GM12872 (cell line): ENCODE measurements at regions not wholly inside any gene's neighbourhood (a gene's known extent, or its start where the extent isn't known, plus 50 kb on each side); places are given as distances from the start of the nearest gene placed in this dataset.

ENCODE experiments used
- TF ChIP-seq, protein P1 (sequence below): IDR thresholded peaks from 3 replicates; pipeline ENCODE4 v1.5.1; 2011; ENCODE audit warnings: low read depth, mild to moderate bottlenecking, low read length, moderate library complexity; ENCODE audit not compliant: insufficient read depth

DNA sequence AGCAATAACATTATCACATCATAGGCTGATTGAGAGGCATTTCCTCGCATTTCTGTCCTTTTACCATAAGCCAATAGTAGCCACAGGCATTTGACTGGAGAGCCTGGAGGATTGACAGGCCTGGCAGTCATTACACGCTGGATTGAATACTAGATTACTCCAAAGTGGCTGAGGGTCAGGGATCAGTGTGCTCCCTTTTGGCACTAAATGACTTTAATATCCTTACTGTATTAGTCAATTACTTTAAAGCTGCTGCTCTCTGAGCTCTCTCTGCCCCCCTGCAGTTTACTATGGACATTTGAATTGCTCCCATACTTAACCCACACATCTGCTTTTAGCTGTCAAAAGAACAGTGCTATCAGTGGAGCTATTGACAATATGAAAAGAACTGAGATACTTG, 302.0 kb downstream of the TFEC start:
- TF ChIP-seq, protein P1, sequence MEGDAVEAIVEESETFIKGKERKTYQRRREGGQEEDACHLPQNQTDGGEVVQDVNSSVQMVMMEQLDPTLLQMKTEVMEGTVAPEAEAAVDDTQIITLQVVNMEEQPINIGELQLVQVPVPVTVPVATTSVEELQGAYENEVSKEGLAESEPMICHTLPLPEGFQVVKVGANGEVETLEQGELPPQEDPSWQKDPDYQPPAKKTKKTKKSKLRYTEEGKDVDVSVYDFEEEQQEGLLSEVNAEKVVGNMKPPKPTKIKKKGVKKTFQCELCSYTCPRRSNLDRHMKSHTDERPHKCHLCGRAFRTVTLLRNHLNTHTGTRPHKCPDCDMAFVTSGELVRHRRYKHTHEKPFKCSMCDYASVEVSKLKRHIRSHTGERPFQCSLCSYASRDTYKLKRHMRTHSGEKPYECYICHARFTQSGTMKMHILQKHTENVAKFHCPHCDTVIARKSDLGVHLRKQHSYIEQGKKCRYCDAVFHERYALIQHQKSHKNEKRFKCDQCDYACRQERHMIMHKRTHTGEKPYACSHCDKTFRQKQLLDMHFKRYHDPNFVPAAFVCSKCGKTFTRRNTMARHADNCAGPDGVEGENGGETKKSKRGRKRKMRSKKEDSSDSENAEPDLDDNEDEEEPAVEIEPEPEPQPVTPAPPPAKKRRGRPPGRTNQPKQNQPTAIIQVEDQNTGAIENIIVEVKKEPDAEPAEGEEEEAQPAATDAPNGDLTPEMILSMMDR, result no peak

DNA sequence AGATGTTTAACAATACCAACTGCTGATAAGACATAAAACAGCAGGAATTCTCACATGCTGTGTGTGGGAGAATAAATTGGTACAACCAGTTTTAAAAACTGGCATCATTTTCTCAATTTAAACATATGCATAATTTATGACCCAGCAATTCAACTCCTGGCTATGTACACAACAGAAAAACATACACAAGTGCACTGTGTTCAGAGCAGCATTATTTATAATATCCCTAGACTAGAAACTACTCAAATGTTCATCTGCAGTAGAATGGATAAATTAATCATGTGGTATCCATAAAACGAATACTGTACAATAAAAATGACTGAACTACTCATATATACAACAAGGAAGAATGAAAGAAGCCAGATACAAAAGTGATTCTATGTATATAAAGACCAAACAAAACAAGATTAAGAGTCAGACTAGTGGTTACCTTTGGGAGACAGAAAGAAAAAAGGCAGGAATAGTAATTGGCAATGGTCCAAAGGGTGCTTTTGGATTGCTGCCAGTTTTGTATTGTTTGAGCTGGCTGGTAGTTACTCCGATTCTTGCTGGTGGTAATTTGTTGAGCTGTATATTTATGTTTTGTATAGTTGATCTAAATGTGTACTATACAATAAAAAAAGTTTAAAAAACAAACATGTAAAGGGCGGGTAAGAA, 306.0 kb downstream of the TFEC start:
- TF ChIP-seq, protein P1, result no peak

DNA sequence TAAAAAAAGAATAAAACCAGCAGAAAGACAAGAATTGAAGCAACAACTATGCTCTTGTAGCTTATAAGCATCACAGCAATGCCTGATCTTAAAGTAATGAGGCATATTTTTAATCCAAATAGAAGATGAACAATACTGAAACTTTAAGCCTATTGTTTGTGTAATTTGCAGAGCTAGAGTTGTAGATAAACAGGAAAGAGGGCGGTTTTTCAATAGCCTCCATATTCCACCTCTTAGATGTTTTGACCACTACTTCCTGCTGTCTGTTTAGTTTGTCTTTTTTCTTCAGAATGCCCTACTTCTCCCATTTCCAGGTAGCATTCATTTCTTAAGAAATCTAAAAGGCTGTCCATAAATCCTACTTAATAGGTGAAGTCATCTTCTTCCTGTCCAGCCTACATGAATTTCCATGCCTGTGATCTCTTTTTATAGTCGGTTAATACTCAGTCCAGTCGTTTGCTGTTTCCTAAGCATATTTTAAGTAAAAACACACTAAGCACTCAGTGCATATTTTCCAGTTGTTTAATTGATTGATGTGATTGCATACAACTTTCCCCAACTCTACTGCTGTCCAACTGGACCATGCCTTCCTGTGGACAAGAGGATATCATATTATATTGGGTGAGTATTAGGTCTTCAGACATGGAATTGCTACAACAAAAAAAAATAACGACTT, 308.1 kb downstream of the TFEC start:
- TF ChIP-seq, protein P1, result no peak

DNA sequence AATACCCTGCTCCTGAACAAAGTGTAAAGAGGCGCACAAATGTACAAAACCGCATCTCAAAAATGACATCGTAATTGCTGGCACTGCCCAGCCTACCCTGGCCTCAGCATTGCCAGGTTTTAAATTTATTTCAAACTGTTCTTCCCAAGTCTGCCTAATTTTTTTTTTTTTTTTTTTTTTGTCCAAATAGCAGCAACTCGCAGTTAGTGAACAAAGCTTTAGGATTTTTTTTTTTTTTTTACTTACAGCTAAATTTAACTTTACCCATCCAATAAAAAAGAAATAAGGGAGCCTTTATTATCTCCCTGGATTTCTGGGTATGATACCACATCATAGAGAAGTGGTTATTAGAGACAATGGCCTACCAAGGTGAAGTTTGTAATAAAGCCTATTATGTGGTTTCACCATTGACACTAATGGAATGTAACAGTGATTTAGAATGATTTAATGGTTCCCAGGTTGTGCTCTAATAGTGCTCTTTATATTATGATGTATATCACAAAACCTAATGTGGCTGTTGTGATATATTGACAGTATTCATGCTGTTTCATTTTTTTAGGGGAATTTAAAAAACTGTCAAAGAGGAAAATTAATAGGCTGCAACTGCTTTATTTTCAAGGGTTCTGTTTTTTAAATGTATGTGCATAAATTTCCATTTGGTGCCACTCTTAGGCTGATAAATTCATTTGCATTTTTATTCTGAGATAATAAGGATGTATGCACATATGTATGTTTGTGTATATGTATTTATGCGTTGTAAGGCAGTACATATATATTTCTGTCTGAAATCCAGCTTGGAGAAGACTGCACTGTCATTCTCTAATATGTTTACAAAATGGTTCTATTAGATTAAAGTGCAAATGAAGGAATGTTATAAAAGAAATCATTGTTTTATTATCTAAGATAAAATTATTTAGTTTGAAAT, 309.0 kb downstream of the TFEC start:
- TF ChIP-seq, protein P1, result no peak

DNA sequence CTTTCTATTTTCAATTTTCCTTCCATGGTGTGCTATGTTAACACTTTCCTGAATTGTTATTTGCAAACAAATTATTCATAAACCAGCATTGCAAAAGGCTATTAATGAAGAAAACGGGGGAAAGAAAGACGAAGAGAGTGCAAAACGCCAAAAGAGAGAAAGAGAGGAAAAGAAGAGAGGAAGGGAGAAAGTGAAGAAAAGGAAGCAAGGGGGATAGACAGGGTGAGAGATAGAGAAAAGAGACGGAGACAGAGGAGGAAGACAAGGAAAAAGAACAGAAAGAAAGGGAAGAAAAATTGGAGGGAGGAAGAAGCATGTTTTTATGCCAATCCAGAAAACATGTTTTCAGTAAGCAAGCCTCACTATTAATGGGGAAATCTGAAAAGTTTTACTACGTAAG, 310.6 kb downstream of the TFEC start:
- TF ChIP-seq, protein P1, result no peak

DNA sequence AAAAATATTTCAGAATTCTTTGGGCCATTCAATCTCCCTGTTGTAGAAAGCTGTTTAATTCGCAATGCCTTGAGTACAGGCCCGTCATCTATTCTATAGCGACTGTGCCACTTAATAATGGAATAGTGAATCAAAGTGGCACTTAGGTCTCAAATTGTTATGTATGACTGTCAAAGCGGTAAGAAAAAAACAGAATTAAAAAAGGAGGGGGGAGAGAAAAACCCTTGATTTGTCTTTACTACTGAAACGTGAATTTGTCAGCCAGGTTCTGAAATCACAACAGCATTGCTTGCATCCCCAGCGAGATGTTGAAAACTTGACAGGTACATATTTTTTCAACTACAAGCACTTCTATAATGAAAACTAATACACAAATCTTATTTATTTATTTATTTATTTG, 320.9 kb downstream of the TFEC start:
- TF ChIP-seq, protein P1, result no peak

DNA sequence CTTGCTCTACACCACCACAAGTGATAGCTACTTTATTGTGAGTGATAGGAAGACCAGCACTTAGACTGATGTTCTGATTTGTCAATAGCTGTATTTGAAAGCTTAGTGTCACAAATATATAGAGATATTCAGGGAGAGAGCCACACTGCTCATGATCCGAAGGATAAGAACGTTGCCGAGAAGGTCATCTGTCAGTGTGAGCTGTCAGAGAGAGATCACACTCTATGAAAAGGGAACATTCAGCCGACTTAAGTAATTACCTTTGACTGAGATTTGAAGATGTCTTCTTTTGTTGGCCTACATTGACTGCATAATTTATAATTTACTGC, 322.6 kb downstream of the TFEC start:
- TF ChIP-seq, protein P1, result no peak
